Spleen (tissue), 11 donors: ENCODE measurements at regions not wholly inside any gene's neighbourhood (a gene's known extent, or its start where the extent isn't known, plus 50 kb on each side); places are given as distances from the start of the nearest gene placed in this dataset.

ENCODE experiments used
- DNase-seq: peaks from one replicate; pipeline ENCODE4 v3.0.0-alpha.2; 2020
- H3K27ac ChIP-seq, 8 donors: fragments of 200-600 bp; sonication (generic) in 7 of 8; 1 replicate in 4 of 8; 2 replicates in 4 of 8; pipeline versions ENCODE4 v1.5.0 to v1.8.0; 2016 to 2021; ENCODE audit warnings: inconsistent platforms in 4 of 8, mild to moderate bottlenecking in 4 of 8, moderate library complexity in 1 of 8
- H3K27me3 ChIP-seq, 7 donors: fragments of 200-600 bp; sonication (generic) in 6 of 7; replicated peaks in 1 of 7; 1 replicate in 4 of 7; 2 replicates in 3 of 7; pipeline versions ENCODE4 v1.5.0 to v1.8.0; 2016 to 2021; ENCODE audit warnings: inconsistent platforms in 3 of 7, mild to moderate bottlenecking in 1 of 7
- H3K36me3 ChIP-seq, 6 donors: fragments of 200-600 bp; sonication (generic) in 5 of 6; 1 replicate in 4 of 6; 2 replicates in 2 of 6; pipeline versions ENCODE4 v1.5.0 to v1.8.0; 2016 to 2021; ENCODE audit warnings: inconsistent platforms in 2 of 6
- H3K4me1 ChIP-seq, 6 donors: fragments of 200-600 bp; sonication (generic) in 5 of 6; 1 replicate in 3 of 6; 2 replicates in 3 of 6; pipeline versions ENCODE4 v1.5.0 to v1.8.0; 2016 to 2021; ENCODE audit warnings: inconsistent platforms in 3 of 6
- H3K4me3 ChIP-seq, 8 donors: fragments of 200-600 bp; sonication (generic) in 7 of 8; 1 replicate in 4 of 8; 2 replicates in 4 of 8; pipeline versions ENCODE4 v1.5.0 to v1.8.0; 2016 to 2021; ENCODE audit warnings: inconsistent platforms in 4 of 8, mild to moderate bottlenecking in 4 of 8, moderate library complexity in 2 of 8
- H3K9me3 ChIP-seq, 8 donors: fragments of 200-600 bp; sonication (generic) in 7 of 8; 1 replicate in 4 of 8; 2 replicates in 4 of 8; pipeline versions ENCODE4 v1.5.0 to v1.8.0; 2016 to 2021; ENCODE audit warnings: inconsistent platforms in 4 of 8
- CTCF ChIP-seq, 11 experiments: fragments of 200-600 bp in 7 of 11; fragments of 450-650 bp in 4 of 11; sonication (generic) in 4 of 11; IDR thresholded peaks in 8 of 11; conservative IDR thresholded peaks in 3 of 11; 1 replicate in 7 of 11; 2 replicates in 4 of 11; pipeline versions ENCODE4 v1.4.0 to v1.8.0; 2016 to 2021; ENCODE audit warnings: antibody characterized with exemption in 11 of 11, inconsistent platforms in 4 of 11, mild to moderate bottlenecking in 1 of 11
- POLR2A ChIP-seq, 3 donors: fragments of 450-650 bp; IDR thresholded peaks; one replicate each; pipeline ENCODE4 v1.5.1; 2017; ENCODE audit warnings: antibody characterized with exemption in 3 of 3, mild to moderate bottlenecking in 1 of 3
- POLR2AphosphoS5 ChIP-seq, 3 donors: sonication (generic); formaldehyde crosslinking; IDR thresholded peaks; one replicate each; pipeline ENCODE4 v1.5.1; 2017; ENCODE audit warnings: antibody characterized with exemption in 3 of 3
- whole genome bisulfite sequencing, 5 donors: extraction: QIAGEN DNeasy Blood & Tissue Kit in 3 of 5; methylation state at CpG; one replicate each; pipeline versions ENCODE4 v1.1.5 to v1.1.7; 2013 to 2018; 5-methylcytosine and 5-hydroxymethylcytosine counted together
- intact Hi-C: fragments of 100-400 bp; cut with DNase I; formaldehyde crosslinking; loops from one replicate; pipeline ENCODE4 v1.15.0; 2023; ENCODE audit warnings: low total_unique reads
- donor health status: healthy with polysubstance abuse.
- donor health status: DM: no; HTN: no; CAD: no; lungs with moderate emphysema.
- donor health status: DM: no; HTN: no; CAD: no.
- donor health status: Bipolar disorder and iron deficiency.
- donor health status: healthy.
- donor health status: DM: no; HTN: no; CAD: no.
- donor health status: DM: yes; HTN: yes; CAD: no.

- H3K36me3 ChIP-seq = no peaks in the 10 kb centered on the region
- peaks cover 0 to 4% (median under 1%) of the 10 kb centered on the region in 8 donors for H3K9me3 ChIP-seq
- H3K4me3 ChIP-seq = no peak overlapping the region
- no peak overlapping the region for H3K27ac ChIP-seq
- WGBS, 5 donors = 66 to 81% (median 75%) methylated on average over 5 of the region's 5 CpGs
- no peaks in the 10 kb centered on the region for H3K27me3 ChIP-seq
- intact Hi-C loops = no loop called here
- DNase-seq = no peak
- no peaks in the 10 kb centered on the region for H3K4me1 ChIP-seq
- TF ChIP-seq POLR2A (IDR thresholded peaks at IDR 0.05) = no peak
- no peak for TF ChIP-seq CTCF (IDR thresholded peaks at IDR 0.05 in 8 of 11, conservative IDR thresholded peaks at IDR 0.05 in 3 of 11)
- no peak for TF ChIP-seq POLR2AphosphoS5 (IDR thresholded peaks at IDR 0.05)
Observed at GRCh38 chr12:63304887-63305316, 153.9 kb upstream of the AVPR1A start.

GRCh38 chr12:63302941-63303536 lies 152.0 kb upstream of the AVPR1A start:
- intact Hi-C loops = no loop called here
- H3K27me3 ChIP-seq = no peaks in the 10 kb centered on the region
- no peaks in the 10 kb centered on the region for H3K36me3 ChIP-seq
- DNase-seq = no peak
- H3K27ac ChIP-seq = no peak overlapping the region
- no peak for TF ChIP-seq POLR2AphosphoS5 (IDR thresholded peaks at IDR 0.05)
- TF ChIP-seq POLR2A (IDR thresholded peaks at IDR 0.05) = no peak
- no peak for TF ChIP-seq CTCF (IDR thresholded peaks at IDR 0.05 in 8 of 11, conservative IDR thresholded peaks at IDR 0.05 in 3 of 11)
- H3K4me1 ChIP-seq = no peaks in the 10 kb centered on the region
- no peaks in the 10 kb centered on the region for H3K9me3 ChIP-seq
- H3K4me3 ChIP-seq = no peak overlapping the region
- WGBS, 5 donors = 53 to 88% (median 77%) methylated on average over 2 of the region's 2 CpGs

- no peak for DNase-seq
- Histone ChIP-seq H3K27ac (no peak overlapping the region), H3K4me3 (no peak overlapping the region), H3K9me3 (no peaks in the 10 kb centered on the region), H3K4me1 (no peaks in the 10 kb centered on the region), H3K27me3 (no peaks in the 10 kb centered on the region), H3K36me3 (no peaks in the 10 kb centered on the region)
- TF ChIP-seq POLR2AphosphoS5 (IDR thresholded peaks at IDR 0.05) (no peak), POLR2A (IDR thresholded peaks at IDR 0.05) (no peak), CTCF (IDR thresholded peaks at IDR 0.05 in 8 of 11, conservative IDR thresholded peaks at IDR 0.05 in 3 of 11) (no peak)
- intact Hi-C loops = no loop called here
- WGBS, 5 donors = 55 to 72% (median 62%) methylated on average over 7 of the region's 7 CpGs
Observed at GRCh38 chr12:63302269-63302940, 151.4 kb upstream of the AVPR1A start.

- Histone ChIP-seq H3K4me1 (no peaks in the 10 kb centered on the region), H3K36me3 (no peaks in the 10 kb centered on the region), H3K9me3 (no peaks in the 10 kb centered on the region), H3K4me3 (no peak overlapping the region), H3K27me3 (no peaks in the 10 kb centered on the region), H3K27ac (no peak overlapping the region)
- DNase-seq = no peak
- TF ChIP-seq POLR2AphosphoS5 (IDR thresholded peaks at IDR 0.05) (no peak), CTCF (IDR thresholded peaks at IDR 0.05 in 8 of 11, conservative IDR thresholded peaks at IDR 0.05 in 3 of 11) (no peak), POLR2A (IDR thresholded peaks at IDR 0.05) (no peak)
- intact Hi-C loops = no loop called here
Observed at GRCh38 chr12:63301311-63301710, 150.3 kb upstream of the AVPR1A start.
